Upper lobe of left lung (tissue), 6 donors: ENCODE measurements at regions not wholly inside any gene's neighbourhood (a gene's known extent, or its start where the extent isn't known, plus 50 kb on each side); places are given as distances from the start of the nearest gene placed in this dataset.

Experiments used
- ATAC-seq, 2 donors: fragments of 200-7000 bp; cut with Tn5 transposase; one replicate each; pipeline ENCODE4 v1.9.1; 2022; ENCODE audit warnings: mild to moderate bottlenecking in 2 of 2, moderate library complexity in 2 of 2; ENCODE audit not compliant: low FRiP score in 2 of 2
- DNase-seq, 2 donors: peaks; one replicate each; pipeline ENCODE4 v3.0.0-alpha.2; 2019 to 2020
- H3K27ac ChIP-seq, 4 donors: fragments of 200-600 bp; sonication (generic); one replicate each; pipeline ENCODE4 v1.5.1; 2016 to 2019
- H3K27me3 ChIP-seq, 4 donors: fragments of 200-600 bp; sonication (generic); one replicate each; pipeline ENCODE4 v1.5.1; 2017 to 2019
- H3K36me3 ChIP-seq, 4 donors: fragments of 200-600 bp; sonication (generic); one replicate each; pipeline ENCODE4 v1.5.1; 2016 to 2019
- H3K4me1 ChIP-seq, 4 donors: fragments of 200-600 bp; sonication (generic); one replicate each; pipeline ENCODE4 v1.5.1; 2018 to 2019
- H3K4me3 ChIP-seq, 4 donors: fragments of 200-600 bp; sonication (generic); one replicate each; pipeline ENCODE4 v1.5.1; 2017 to 2019; ENCODE audit warnings: mild to moderate bottlenecking in 2 of 4, moderate library complexity in 1 of 4
- H3K9me3 ChIP-seq, 4 donors: fragments of 200-600 bp; sonication (generic); one replicate each; pipeline ENCODE4 v1.5.1; 2018 to 2019
- EP300 ChIP-seq, 4 donors: sonication (generic); formaldehyde crosslinking; IDR thresholded peaks; one replicate each; pipeline ENCODE4 v1.5.1; 2017; ENCODE audit warnings: antibody characterized with exemption in 4 of 4, control low read depth in 2 of 4
- POLR2A ChIP-seq, 4 donors: fragments of 450-650 bp; IDR thresholded peaks; one replicate each; pipeline ENCODE4 v1.5.1; 2016 to 2017; ENCODE audit warnings: antibody characterized with exemption in 4 of 4, mild to moderate bottlenecking in 2 of 4
- POLR2AphosphoS5 ChIP-seq, 2 donors: sonication (generic); formaldehyde crosslinking; IDR thresholded peaks; one replicate each; pipeline ENCODE4 v1.5.1; 2017; ENCODE audit warnings: antibody characterized with exemption in 2 of 2
- WGBS, 2 donors: methylation state at CpG; one replicate each; pipeline ENCODE4 v1.1.5; 2017 to 2018; 5-methylcytosine and 5-hydroxymethylcytosine counted together
- TF ChIP-seq, protein P1 (sequence below), 6 experiments: fragments of 450-650 bp in 4 of 6; fragments of 200-600 bp in 2 of 6; sonication (generic) in 2 of 6; IDR thresholded peaks; one replicate each; pipeline ENCODE4 v1.5.1; 2016 to 2019; ENCODE audit warnings: antibody characterized with exemption in 6 of 6
- donor health status: DM: no; HTN: no; CAD: no; lungs with moderate emphysema.
- donor health status: DM: no; HTN: yes; CAD: no; lungs with severe emphysema.

DNA sequence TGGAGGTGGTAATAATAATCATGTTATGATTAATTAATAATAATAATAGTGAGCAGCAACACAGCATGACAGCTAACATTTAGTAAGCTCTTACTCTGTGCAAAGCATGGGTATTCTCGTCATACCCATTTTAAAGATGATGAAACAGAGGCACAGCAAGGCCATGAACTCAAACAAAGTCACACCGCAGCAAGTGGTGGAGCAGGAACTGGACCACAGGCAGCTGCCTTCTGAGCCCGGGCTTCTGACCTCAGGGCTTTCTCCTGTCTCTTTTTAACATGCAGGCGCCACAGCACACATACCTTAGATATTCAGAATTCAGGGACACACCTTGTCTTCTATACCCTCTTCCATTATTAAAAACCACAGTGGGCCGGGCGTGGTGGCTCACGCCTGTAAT lies 50.7 kb upstream of the SPATA12 start:
- WGBS, 2 donors: 96% methylated on average over 7 of the region's 7 CpGs
- peaks cover 6 to 17% (median 9%) of the 10 kb centered on the region in 4 donors for H3K4me1 ChIP-seq
- no peaks in the 10 kb centered on the region for H3K9me3 ChIP-seq
- no peak for DNase-seq
- no peak overlapping the region for H3K4me3 ChIP-seq
- TF ChIP-seq POLR2AphosphoS5 (IDR thresholded peaks at IDR 0.05): no peak
- TF ChIP-seq POLR2A (IDR thresholded peaks at IDR 0.05): no peak
- TF ChIP-seq, protein P1, sequence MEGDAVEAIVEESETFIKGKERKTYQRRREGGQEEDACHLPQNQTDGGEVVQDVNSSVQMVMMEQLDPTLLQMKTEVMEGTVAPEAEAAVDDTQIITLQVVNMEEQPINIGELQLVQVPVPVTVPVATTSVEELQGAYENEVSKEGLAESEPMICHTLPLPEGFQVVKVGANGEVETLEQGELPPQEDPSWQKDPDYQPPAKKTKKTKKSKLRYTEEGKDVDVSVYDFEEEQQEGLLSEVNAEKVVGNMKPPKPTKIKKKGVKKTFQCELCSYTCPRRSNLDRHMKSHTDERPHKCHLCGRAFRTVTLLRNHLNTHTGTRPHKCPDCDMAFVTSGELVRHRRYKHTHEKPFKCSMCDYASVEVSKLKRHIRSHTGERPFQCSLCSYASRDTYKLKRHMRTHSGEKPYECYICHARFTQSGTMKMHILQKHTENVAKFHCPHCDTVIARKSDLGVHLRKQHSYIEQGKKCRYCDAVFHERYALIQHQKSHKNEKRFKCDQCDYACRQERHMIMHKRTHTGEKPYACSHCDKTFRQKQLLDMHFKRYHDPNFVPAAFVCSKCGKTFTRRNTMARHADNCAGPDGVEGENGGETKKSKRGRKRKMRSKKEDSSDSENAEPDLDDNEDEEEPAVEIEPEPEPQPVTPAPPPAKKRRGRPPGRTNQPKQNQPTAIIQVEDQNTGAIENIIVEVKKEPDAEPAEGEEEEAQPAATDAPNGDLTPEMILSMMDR (IDR thresholded peaks at IDR 0.05): no peak
- no peaks in the 10 kb centered on the region for H3K36me3 ChIP-seq
- H3K27ac ChIP-seq: no peak overlapping the region
- no peaks in the 10 kb centered on the region for H3K27me3 ChIP-seq
- no peak for ATAC-seq

DNA sequence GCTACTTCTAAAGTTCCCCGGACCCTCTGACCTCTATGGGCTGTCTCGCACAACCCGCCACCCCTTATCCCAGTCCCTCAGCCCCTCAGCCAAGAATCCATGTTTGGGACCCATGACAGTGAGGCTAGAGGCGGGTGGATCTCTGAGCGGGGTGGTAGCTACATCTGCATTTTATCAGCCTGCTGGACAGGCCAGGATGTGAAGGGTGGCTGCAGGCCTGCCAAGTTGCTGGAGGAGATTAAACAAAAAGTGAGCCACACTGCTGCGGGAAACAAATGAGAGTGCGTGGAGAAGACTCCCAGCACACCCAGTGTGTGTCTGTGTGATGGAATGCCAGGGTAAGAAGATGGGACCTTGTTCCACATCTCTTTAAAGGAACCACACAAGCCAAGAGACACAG lies 51.1 kb upstream of the SPATA12 start:
- WGBS, 2 donors: 76 to 85% methylated on average over 7 of the region's 7 CpGs
- TF ChIP-seq EP300 (IDR thresholded peaks at IDR 0.05) (no peak), POLR2AphosphoS5 (IDR thresholded peaks at IDR 0.05) (no peak), POLR2A (IDR thresholded peaks at IDR 0.05) (no peak)
- TF ChIP-seq, protein P1 (IDR thresholded peaks at IDR 0.05): no peak
- Histone ChIP-seq H3K4me1 (peaks cover 6 to 17% (median 9%) of the 10 kb centered on the region in 4 donors), H3K9me3 (no peaks in the 10 kb centered on the region), H3K36me3 (no peaks in the 10 kb centered on the region), H3K27ac (no peak overlapping the region), H3K27me3 (no peaks in the 10 kb centered on the region), H3K4me3 (no peak overlapping the region)
- ATAC-seq (no peak), DNase-seq (no peak)

DNA sequence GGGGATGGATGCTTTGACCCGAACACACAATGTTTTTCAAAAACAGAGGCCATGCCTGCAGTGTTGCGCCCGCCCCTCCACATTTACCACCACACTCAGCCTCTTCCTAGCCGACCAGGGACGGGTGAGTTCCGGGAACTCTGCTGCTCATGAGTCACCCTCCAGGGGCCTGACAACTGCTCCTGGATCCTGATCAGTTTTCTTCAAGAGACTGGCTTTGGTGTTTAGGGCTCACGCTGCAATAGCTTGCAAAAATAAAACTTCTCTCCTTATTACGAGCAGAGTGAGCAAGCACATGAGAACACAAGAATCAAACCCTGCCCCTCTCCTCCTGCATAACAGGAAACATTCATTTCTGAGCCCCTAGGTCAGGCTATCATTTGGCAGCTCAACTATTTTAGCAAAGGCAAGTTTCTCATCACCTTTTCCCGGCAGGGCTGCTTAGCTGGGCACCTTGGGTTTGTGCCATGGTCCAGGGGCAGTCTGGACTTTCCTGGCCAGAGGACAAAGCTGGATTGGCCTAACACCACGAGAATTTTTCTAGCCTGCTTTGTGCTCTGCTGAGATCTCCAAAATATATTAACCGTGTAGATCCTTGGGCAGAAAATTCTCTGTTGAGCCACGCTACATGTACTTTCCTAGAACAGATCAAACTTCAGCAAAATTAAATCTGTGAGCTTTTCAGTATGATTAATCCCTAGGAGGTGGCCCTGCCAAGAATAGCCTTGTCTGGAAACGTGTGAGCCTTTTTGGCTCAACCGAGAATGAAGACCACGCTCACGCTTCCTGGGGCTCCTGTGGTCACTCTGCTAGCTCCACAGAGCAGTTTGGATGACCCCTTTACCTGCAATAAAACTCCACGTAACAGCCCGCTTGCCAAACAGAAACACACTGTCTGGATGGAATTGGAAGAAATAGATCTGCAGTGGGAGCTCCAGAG lies 52.7 kb upstream of the SPATA12 start:
- Histone ChIP-seq H3K27me3 (no peaks in the 10 kb centered on the region), H3K9me3 (no peaks in the 10 kb centered on the region), H3K27ac (peak overlapping the region; percentile 22 to 70 (median 46)), H3K4me3 (no peak overlapping the region), H3K4me1 (peaks cover 6 to 17% (median 9%) of the 10 kb centered on the region in 4 donors), H3K36me3 (no peaks in the 10 kb centered on the region)
- ATAC-seq (peak; percentile 71 to 91), DNase-seq (peak in 1 of 2 donors; percentile 59)
- 54 to 59% methylated on average over 15 to 18 of the region's 18 CpGs for WGBS, 2 donors
- TF ChIP-seq, protein P1 (IDR thresholded peaks at IDR 0.05): no peak
- no peak for TF ChIP-seq POLR2AphosphoS5 (IDR thresholded peaks at IDR 0.05)
- TF ChIP-seq EP300 (IDR thresholded peaks at IDR 0.05): peak in 1 of 4 donors; percentile 16
- no peak for TF ChIP-seq POLR2A (IDR thresholded peaks at IDR 0.05)

DNA sequence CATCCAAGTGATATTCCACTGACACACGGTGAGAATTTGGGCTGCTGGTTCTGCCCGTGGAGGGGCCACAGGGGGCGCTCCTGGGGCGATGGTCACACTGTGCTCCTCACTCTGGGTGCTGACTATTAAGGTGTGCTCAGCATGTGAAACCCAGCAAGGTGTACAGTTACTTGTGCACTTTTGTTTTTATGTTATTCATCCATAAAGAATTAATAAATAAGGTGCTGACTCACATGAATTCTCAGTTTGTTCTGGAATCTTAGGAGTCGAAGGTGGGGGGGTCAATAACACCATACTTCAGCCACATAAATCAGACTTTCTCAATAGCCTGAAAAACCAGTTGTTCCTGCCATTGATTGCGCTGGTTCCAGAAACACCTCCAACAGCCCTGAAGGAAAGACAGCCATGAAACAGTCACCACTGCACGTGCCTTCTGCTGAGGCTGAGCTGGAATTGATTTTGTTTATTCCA lies 53.5 kb upstream of the SPATA12 start:
- ATAC-seq (peak; percentile 13 to 71), DNase-seq (peak; percentile 49 to 51)
- H3K36me3 ChIP-seq: no peaks in the 10 kb centered on the region
- peaks cover 6 to 17% (median 9%) of the 10 kb centered on the region in 4 donors for H3K4me1 ChIP-seq
- no peak overlapping the region for H3K4me3 ChIP-seq
- H3K27ac ChIP-seq: peak overlapping the region; percentile 22 to 70 (median 47)
- TF ChIP-seq EP300 (IDR thresholded peaks at IDR 0.05): no peak
- no peak for TF ChIP-seq POLR2A (IDR thresholded peaks at IDR 0.05)
- TF ChIP-seq POLR2AphosphoS5 (IDR thresholded peaks at IDR 0.05): no peak
- TF ChIP-seq, protein P1 (IDR thresholded peaks at IDR 0.05): peak in 1 of 6 experiments; percentile 24
- no peaks in the 10 kb centered on the region for H3K27me3 ChIP-seq
- WGBS, 2 donors: 50 to 54% methylated on average over 6 to 7 of the region's 7 CpGs
- no peaks in the 10 kb centered on the region for H3K9me3 ChIP-seq
